GM12875 (cell line): ENCODE measurements at regions not wholly inside any gene's neighbourhood (a gene's known extent, or its start where the extent isn't known, plus 50 kb on each side); places are given as distances from the start of the nearest gene placed in this dataset.

ENCODE experiments used
- H3K4me3 ChIP-seq: one replicate; pipeline ENCODE4 v1.5.1; 2011; ENCODE audit warnings: low read depth, low read length, control low read depth
- TF ChIP-seq, protein P1 (sequence below): IDR thresholded peaks from 2 replicates; pipeline ENCODE4 v1.5.1; 2011; ENCODE audit warnings: low read depth, mild to moderate bottlenecking, control low read depth, inconsistent platforms, low read length, moderate library complexity, borderline replicate concordance; ENCODE audit not compliant: insufficient read depth

- TF ChIP-seq, protein P1, sequence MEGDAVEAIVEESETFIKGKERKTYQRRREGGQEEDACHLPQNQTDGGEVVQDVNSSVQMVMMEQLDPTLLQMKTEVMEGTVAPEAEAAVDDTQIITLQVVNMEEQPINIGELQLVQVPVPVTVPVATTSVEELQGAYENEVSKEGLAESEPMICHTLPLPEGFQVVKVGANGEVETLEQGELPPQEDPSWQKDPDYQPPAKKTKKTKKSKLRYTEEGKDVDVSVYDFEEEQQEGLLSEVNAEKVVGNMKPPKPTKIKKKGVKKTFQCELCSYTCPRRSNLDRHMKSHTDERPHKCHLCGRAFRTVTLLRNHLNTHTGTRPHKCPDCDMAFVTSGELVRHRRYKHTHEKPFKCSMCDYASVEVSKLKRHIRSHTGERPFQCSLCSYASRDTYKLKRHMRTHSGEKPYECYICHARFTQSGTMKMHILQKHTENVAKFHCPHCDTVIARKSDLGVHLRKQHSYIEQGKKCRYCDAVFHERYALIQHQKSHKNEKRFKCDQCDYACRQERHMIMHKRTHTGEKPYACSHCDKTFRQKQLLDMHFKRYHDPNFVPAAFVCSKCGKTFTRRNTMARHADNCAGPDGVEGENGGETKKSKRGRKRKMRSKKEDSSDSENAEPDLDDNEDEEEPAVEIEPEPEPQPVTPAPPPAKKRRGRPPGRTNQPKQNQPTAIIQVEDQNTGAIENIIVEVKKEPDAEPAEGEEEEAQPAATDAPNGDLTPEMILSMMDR, result no peak
- H3K4me3 ChIP-seq, result no peak overlapping the region
Measured at GRCh38 chr11:134758342-134758931, 346.4 kb upstream of the B3GAT1 start.

DNA sequence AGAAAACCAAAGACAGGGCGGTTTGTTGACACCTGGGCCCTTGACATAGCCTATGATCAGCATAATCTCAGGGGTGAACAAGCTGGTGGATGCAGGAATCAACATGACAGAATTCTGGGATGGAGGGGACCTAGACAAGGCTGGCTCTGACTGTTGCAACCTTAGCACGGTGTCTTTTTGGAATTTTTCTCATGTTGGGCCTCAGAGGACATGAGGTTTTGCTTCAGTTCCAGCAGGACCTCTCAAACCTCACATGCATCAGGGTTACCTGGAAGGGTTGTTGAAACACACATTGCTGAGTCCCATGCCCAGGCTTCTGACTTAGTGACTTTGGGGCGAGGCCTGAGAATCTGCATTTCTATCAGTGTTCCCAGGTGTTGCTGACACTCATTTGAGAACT is 345.6 kb upstream of the B3GAT1 start:
- H3K4me3 ChIP-seq, result no peak overlapping the region
- TF ChIP-seq, protein P1, result no peak

DNA sequence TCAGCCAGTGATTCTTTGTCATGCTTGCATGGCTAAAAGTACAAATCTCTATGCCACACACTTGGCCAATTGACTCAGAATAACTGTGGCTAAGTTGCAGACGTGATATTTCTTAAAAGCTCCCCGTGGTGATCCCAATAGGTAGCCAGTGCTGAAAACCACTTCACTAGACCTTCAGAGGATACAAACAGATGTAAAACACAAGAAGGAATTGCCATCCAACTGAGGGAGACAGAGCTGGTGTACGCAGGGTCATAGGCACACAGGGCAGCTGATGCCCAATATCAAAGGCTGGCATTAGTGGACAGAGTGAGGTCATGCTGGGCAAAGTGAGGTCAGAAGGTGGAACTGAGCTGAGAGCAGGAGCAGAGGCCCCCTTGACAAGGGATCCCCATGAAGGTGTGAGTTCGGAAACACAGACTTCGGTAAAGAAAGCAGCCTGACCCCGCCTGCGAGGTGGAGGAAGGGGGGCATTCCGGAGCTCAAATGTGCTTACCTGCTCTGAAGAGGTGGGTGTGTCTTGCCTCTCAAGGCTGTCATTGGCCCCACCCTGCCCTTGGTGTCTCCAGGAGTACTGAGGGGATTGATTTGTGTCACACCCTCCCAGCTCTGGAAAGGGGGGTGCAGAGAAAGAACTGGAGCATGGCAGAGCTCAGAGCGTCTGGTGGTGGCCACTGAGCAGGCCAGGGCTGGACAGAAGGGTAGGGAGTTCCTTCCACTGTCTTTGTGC is 344.9 kb upstream of the B3GAT1 start:
- TF ChIP-seq, protein P1, result no peak

DNA sequence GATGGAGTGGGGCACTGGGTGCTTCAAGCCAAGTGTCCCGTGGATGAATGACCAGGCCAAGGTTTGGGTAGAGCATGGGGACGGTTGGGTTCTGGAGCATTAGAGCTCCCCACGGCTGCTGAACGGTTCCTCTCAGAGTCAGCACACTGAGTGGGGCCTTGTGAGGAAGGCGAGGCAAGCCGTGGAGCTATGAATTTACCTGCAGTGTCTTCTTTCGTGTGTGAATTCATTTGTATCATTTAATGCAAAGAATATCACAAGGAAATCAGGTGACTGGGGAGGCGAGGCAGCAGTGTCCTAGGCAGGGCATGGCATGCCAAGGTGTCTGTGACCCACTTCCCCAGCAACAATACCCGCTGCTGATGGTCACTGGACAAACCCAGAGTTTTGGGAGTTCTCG is 343.5 kb upstream of the B3GAT1 start:
- H3K4me3 ChIP-seq, result no peak overlapping the region
- TF ChIP-seq, protein P1, result no peak

More for the DNA sequence above, 344.9 kb upstream of the B3GAT1 start:
- no peak overlapping the region for H3K4me3 ChIP-seq

GRCh38 chr11:134754521-134755198 is 342.6 kb upstream of the B3GAT1 start:
- no peak overlapping the region for H3K4me3 ChIP-seq
- TF ChIP-seq, protein P1, result no peak

GRCh38 chr11:134753771-134754520 is 341.9 kb upstream of the B3GAT1 start:
- TF ChIP-seq, protein P1, result no peak
- H3K4me3 ChIP-seq, result no peak overlapping the region
